Hepatocyte (in vitro differentiated cells): ENCODE measurements at regions not wholly inside any gene's neighbourhood (a gene's known extent, or its start where the extent isn't known, plus 50 kb on each side); places are given as distances from the start of the nearest gene placed in this dataset.

Experiments used
- CTCF ChIP-seq: fragments of 200-600 bp; sonication (generic); IDR thresholded peaks from 2 replicates; pipeline ENCODE4 v1.5.1; 2016; ENCODE audit warnings: antibody characterized with exemption, mild to moderate bottlenecking; ENCODE audit not compliant: poor library complexity
- EZH2 ChIP-seq: fragments of 200-600 bp; sonication (generic); IDR thresholded peaks from 2 replicates; pipeline ENCODE4 v1.6.1; 2016; ENCODE audit warnings: antibody characterized with exemption, mild to moderate bottlenecking, borderline replicate concordance
- EZH2phosphoT487 ChIP-seq: fragments of 200-600 bp; sonication (generic); IDR thresholded peaks from one replicate; pipeline ENCODE4 v1.6.1; 2018; ENCODE audit warnings: antibody characterized with exemption, mild to moderate bottlenecking, low read depth, moderate library complexity; ENCODE audit not compliant: unreplicated experiment, severe bottlenecking

GRCh38 chr2:133862400-133862977 is 294.2 kb upstream of the NCKAP5 start:
- TF ChIP-seq CTCF: no peak
- TF ChIP-seq EZH2: no peak
- no peak for TF ChIP-seq EZH2phosphoT487
